ENCODE measurements at regions not wholly inside any gene's neighbourhood (a gene's known extent, or its start where the extent isn't known, plus 50 kb on each side); places are given as distances from the start of the nearest gene placed in this dataset.

- H3K4me3 ChIP-seq (ENCODE audit: low read depth, low read length): no peak overlapping the region
- DNase-seq (ENCODE audit: low read depth): no peak
- TF ChIP-seq CTCF (IDR thresholded peaks at IDR 0.05; ENCODE audit: low read depth, low read length, missing control alignments): no peak
Observed at GRCh38 chr13:48852911-48853727, 122.6 kb upstream of the FNDC3A start.

DNA sequence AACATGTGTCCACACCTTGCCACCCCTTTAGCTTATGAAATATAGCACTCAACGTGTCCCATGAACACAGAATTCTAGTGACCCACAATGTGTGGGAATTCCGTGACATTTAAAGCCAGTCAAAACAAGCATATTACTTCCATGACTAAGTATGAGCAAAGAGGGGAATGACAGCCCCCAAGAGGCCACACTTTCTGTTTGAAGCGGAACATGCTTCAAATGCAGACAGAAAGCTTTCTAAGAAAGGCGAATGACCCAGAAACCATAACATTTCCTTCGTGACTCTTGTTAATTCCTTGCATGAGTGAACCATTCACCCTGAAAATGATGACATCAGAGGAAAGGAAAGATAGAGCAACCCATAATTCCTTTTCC, 122.0 kb upstream of the FNDC3A start:
- H3K4me3 ChIP-seq (ENCODE audit: low read depth, low read length): no peak overlapping the region
- no peak for DNase-seq (ENCODE audit: low read depth)
- TF ChIP-seq CTCF (IDR thresholded peaks at IDR 0.05; ENCODE audit: low read depth, low read length, missing control alignments): no peak

- no peak for TF ChIP-seq CTCF (IDR thresholded peaks at IDR 0.05; ENCODE audit: low read depth, low read length, missing control alignments)
Observed at GRCh38 chr13:48857576-48857975, 118.1 kb upstream of the FNDC3A start.

GRCh38 chr13:48858122-48858902, 117.4 kb upstream of the FNDC3A start:
- no peak for TF ChIP-seq CTCF (IDR thresholded peaks at IDR 0.05; ENCODE audit: low read depth, low read length, missing control alignments)
- no peak for DNase-seq (ENCODE audit: low read depth)
- no peak overlapping the region for H3K4me3 ChIP-seq (ENCODE audit: low read depth, low read length)

More at GRCh38 chr13:48857576-48857975, 118.1 kb upstream of the FNDC3A start:
- no peak overlapping the region for H3K4me3 ChIP-seq (ENCODE audit: low read depth, low read length)
- DNase-seq (ENCODE audit: low read depth): no peak

GRCh38 chr13:48859272-48860105, 116.2 kb upstream of the FNDC3A start:
- no peak for DNase-seq (ENCODE audit: low read depth)
- no peak overlapping the region for H3K4me3 ChIP-seq (ENCODE audit: low read depth, low read length)
- no peak for TF ChIP-seq CTCF (IDR thresholded peaks at IDR 0.05; ENCODE audit: low read depth, low read length, missing control alignments)

GRCh38 chr13:48860364-48860763, 115.3 kb upstream of the FNDC3A start:
- no peak for DNase-seq (ENCODE audit: low read depth)
- H3K4me3 ChIP-seq (ENCODE audit: low read depth, low read length): no peak overlapping the region
- no peak for TF ChIP-seq CTCF (IDR thresholded peaks at IDR 0.05; ENCODE audit: low read depth, low read length, missing control alignments)
